ENCODE measurements at regions not wholly inside any gene's neighbourhood (a gene's known extent, or its start where the extent isn't known, plus 50 kb on each side); places are given as distances from the start of the nearest gene placed in this dataset.

GRCh38 chr6:49030251-49031020, 432.6 kb downstream of the MMUT start:
- H3K9ac ChIP-seq (ENCODE audit: low read length): no peak overlapping the region
- intact Hi-C loops (cut with micrococcal nuclease): no loop called here
- H3K4me2 ChIP-seq (ENCODE audit: low read length): no peak overlapping the region
- ATAC-seq (no peak), DNase-seq (no peak)
- POLR2A ChIA-PET (ENCODE audit: unreplicated experiment): no interaction called here
- TF ChIP-seq EZH2 (IDR thresholded peaks at IDR 0.05; ENCODE audit: low read length, unreplicated experiment) (no peak), EZH2phosphoT487 (IDR thresholded peaks at IDR 0.05; ENCODE audit: borderline replicate concordance, low read length) (no peak)
- TF ChIP-seq, protein P1, sequence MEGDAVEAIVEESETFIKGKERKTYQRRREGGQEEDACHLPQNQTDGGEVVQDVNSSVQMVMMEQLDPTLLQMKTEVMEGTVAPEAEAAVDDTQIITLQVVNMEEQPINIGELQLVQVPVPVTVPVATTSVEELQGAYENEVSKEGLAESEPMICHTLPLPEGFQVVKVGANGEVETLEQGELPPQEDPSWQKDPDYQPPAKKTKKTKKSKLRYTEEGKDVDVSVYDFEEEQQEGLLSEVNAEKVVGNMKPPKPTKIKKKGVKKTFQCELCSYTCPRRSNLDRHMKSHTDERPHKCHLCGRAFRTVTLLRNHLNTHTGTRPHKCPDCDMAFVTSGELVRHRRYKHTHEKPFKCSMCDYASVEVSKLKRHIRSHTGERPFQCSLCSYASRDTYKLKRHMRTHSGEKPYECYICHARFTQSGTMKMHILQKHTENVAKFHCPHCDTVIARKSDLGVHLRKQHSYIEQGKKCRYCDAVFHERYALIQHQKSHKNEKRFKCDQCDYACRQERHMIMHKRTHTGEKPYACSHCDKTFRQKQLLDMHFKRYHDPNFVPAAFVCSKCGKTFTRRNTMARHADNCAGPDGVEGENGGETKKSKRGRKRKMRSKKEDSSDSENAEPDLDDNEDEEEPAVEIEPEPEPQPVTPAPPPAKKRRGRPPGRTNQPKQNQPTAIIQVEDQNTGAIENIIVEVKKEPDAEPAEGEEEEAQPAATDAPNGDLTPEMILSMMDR (conservative IDR thresholded peaks at IDR 0.05; ENCODE audit: low read depth, low read length): no peak
- no peaks in the 10 kb centered on the region for H3K36me3 ChIP-seq (ENCODE audit: low read depth, low read length)
- CTCF ChIA-PET: no interaction called here
- H4K20me1 ChIP-seq (ENCODE audit: low read length): no peaks in the 10 kb centered on the region
- no peaks in the 10 kb centered on the region for H3K79me2 ChIP-seq (ENCODE audit: low read length)
- no TSS peak for BruUV-seq (replicated peaks)
- H2AFZ ChIP-seq (ENCODE audit: low read length): no peak overlapping the region
- H3F3A ChIP-seq (ENCODE audit: low read length, unreplicated experiment): no peaks in the 10 kb centered on the region
- H3K9me2 ChIP-seq (replicated peaks; ENCODE audit: low read length): no peaks in the 10 kb centered on the region
- H3K4me3 ChIP-seq (ENCODE audit: low read length): no peak overlapping the region
- no peaks in the 10 kb centered on the region for H3K9me3 ChIP-seq (ENCODE audit: low read length)
- no peak overlapping the region for H3K27ac ChIP-seq (ENCODE audit: low read length)
- no peaks in the 10 kb centered on the region for H3K27me3 ChIP-seq (ENCODE audit: low read length)
- H3K4me1 ChIP-seq (ENCODE audit: insufficient read depth, low read length): no peaks in the 10 kb centered on the region

DNA sequence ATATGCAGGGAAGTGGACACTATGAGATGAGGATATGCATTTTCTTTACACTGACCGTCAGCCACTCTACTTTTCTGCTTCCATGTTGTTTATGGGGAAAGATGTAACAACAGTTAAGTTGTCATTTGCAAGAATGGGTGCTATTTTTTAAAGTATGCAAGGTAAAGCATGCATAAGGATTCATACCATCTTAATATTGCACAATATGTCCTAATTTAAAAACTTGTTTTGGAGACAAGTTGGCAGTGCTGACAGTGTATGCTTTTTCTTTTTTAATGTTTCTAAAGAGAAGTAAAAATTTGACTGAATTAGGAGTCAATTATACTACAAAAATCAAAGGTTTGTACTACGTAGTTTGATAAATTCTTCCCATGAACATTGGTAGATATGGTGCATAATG, 435.4 kb downstream of the MMUT start:
- no peaks in the 10 kb centered on the region for H3K27me3 ChIP-seq (ENCODE audit: low read length)
- intact Hi-C loops (cut with micrococcal nuclease): no loop called here
- no peak overlapping the region for H3K4me3 ChIP-seq (ENCODE audit: low read length)
- TF ChIP-seq EZH2 (IDR thresholded peaks at IDR 0.05; ENCODE audit: low read length, unreplicated experiment) (no peak), EZH2phosphoT487 (IDR thresholded peaks at IDR 0.05; ENCODE audit: borderline replicate concordance, low read length) (no peak)
- TF ChIP-seq, protein P1 (conservative IDR thresholded peaks at IDR 0.05; ENCODE audit: low read depth, low read length): no peak
- no peaks in the 10 kb centered on the region for H3K36me3 ChIP-seq (ENCODE audit: low read depth, low read length)
- DNase-seq: no peak
- no peak overlapping the region for H3K9ac ChIP-seq (ENCODE audit: low read length)
- no peaks in the 10 kb centered on the region for H3K9me3 ChIP-seq (ENCODE audit: low read length)
- ChIA-PET POLR2A (ENCODE audit: unreplicated experiment) (no interaction called here), CTCF (no interaction called here)
- H4K20me1 ChIP-seq (ENCODE audit: low read length): no peaks in the 10 kb centered on the region
- no peak overlapping the region for H3K4me2 ChIP-seq (ENCODE audit: low read length)
- no peaks in the 10 kb centered on the region for H3K4me1 ChIP-seq (ENCODE audit: insufficient read depth, low read length)
- BruUV-seq (replicated peaks): no TSS peak
- no peaks in the 10 kb centered on the region for H3K9me2 ChIP-seq (replicated peaks; ENCODE audit: low read length)
- no peak overlapping the region for H3K27ac ChIP-seq (ENCODE audit: low read length)
- ATAC-seq: no peak
- H2AFZ ChIP-seq (ENCODE audit: low read length): no peak overlapping the region
- H3F3A ChIP-seq (ENCODE audit: low read length, unreplicated experiment): no peaks in the 10 kb centered on the region
- no peaks in the 10 kb centered on the region for H3K79me2 ChIP-seq (ENCODE audit: low read length)

Measured in PC-3 (cell line).